Body of pancreas (tissue), 4 donors: ENCODE measurements at regions not wholly inside any gene's neighbourhood (a gene's known extent, or its start where the extent isn't known, plus 50 kb on each side); places are given as distances from the start of the nearest gene placed in this dataset.

Source experiments
- ATAC-seq: fragments of 150-250 bp; one replicate; pipeline ENCODE4 v1.9.1; 2016
- DNase-seq, 4 donors: peaks; one replicate each; pipeline ENCODE4 v3.0.0-alpha.2; 2019
- H3K27ac ChIP-seq, 4 donors: fragments of 200-600 bp; sonication (generic); 1 replicate in 3 of 4; 2 replicates in 1 of 4; pipeline versions ENCODE4 v1.5.1 to v1.6.1; 2016 to 2019; ENCODE audit warnings: mild to moderate bottlenecking in 1 of 4, mixed read lengths in 1 of 4, moderate library complexity in 1 of 4
- H3K27me3 ChIP-seq, 2 donors: fragments of 200-600 bp; sonication (generic); one replicate each; pipeline ENCODE4 v1.6.0; 2016; ENCODE audit warnings: mild to moderate bottlenecking in 1 of 2
- H3K36me3 ChIP-seq, 2 donors: fragments of 200-600 bp; sonication (generic); replicated peaks in 1 of 2; 2 replicates each; pipeline ENCODE4 v1.5.1; 2016; ENCODE audit warnings: low read depth in 2 of 2; ENCODE audit not compliant: insufficient read depth in 1 of 2
- H3K4me1 ChIP-seq: fragments of 200-600 bp; sonication (generic); one replicate; pipeline ENCODE4 v1.6.0; 2016
- H3K4me3 ChIP-seq, 2 donors: fragments of 200-600 bp; sonication (generic); 1 replicate in 1 of 2; 2 replicates in 1 of 2; pipeline ENCODE4 v1.5.1; 2016 to 2019
- H3K9me3 ChIP-seq, 3 donors: fragments of 200-600 bp; sonication (generic); 1 replicate in 2 of 3; 2 replicates in 1 of 3; pipeline ENCODE4 v1.5.1; 2016
- CTCF ChIP-seq, 7 experiments: fragments of 450-650 bp in 4 of 7; fragments of 200-600 bp in 3 of 7; sonication (generic) in 3 of 7; IDR thresholded peaks; one replicate each; pipeline ENCODE4 v1.5.1; 2016 to 2019; ENCODE audit warnings: antibody characterized with exemption in 7 of 7
- POLR2A ChIP-seq, 3 donors: fragments of 450-650 bp; IDR thresholded peaks; one replicate each; pipeline ENCODE4 v1.6.1; 2016; ENCODE audit warnings: antibody characterized with exemption in 3 of 3, mild to moderate bottlenecking in 2 of 3
- WGBS, 2 donors: methylation state at CpG; one replicate each; pipeline ENCODE4 v1.1.5; 2017; 5-methylcytosine and 5-hydroxymethylcytosine counted together
- intact Hi-C: fragments of 100-400 bp; cut with DNase I; formaldehyde crosslinking; loops from one replicate; pipeline ENCODE4 v1.15.1; 2023

- TF ChIP-seq CTCF (IDR thresholded peaks at IDR 0.05) = no peak
- TF ChIP-seq POLR2A (IDR thresholded peaks at IDR 0.05) = no peak
- WGBS, 2 donors = 83 to 91% methylated on average over 11 of the region's 11 CpGs
- Histone ChIP-seq H3K27ac (no peak overlapping the region), H3K36me3 (no peaks in the 10 kb centered on the region), H3K4me3 (no peak overlapping the region), H3K9me3 (no peaks in the 10 kb centered on the region), H3K4me1 (no peaks in the 10 kb centered on the region), H3K27me3 (no peaks in the 10 kb centered on the region)
- DNase-seq (no peak), ATAC-seq (no peak)
- intact Hi-C loops = no loop called here
Observed at GRCh38 chr1:30417001-30417700, 306.2 kb downstream of the MATN1 start.

GRCh38 chr1:30416221-30416820 is 307.1 kb downstream of the MATN1 start:
- ATAC-seq = no peak
- Histone ChIP-seq H3K36me3 (no peaks in the 10 kb centered on the region), H3K27ac (no peak overlapping the region), H3K27me3 (no peaks in the 10 kb centered on the region), H3K4me1 (no peaks in the 10 kb centered on the region), H3K4me3 (no peak overlapping the region), H3K9me3 (no peaks in the 10 kb centered on the region)
- intact Hi-C loops = no loop called here
- WGBS, 2 donors = 65 to 71% methylated on average over 6 of the region's 6 CpGs
- no peak for DNase-seq
- TF ChIP-seq POLR2A (IDR thresholded peaks at IDR 0.05) (no peak), CTCF (IDR thresholded peaks at IDR 0.05) (no peak)

GRCh38 chr1:30415171-30415940 is 308.0 kb downstream of the MATN1 start:
- DNase-seq (no peak), ATAC-seq (no peak)
- Histone ChIP-seq H3K36me3 (no peaks in the 10 kb centered on the region), H3K27me3 (no peaks in the 10 kb centered on the region), H3K4me3 (no peak overlapping the region), H3K9me3 (no peaks in the 10 kb centered on the region), H3K27ac (no peak overlapping the region), H3K4me1 (no peaks in the 10 kb centered on the region)
- WGBS, 2 donors = 86 to 100% methylated on average over 2 to 5 of the region's 7 CpGs
- intact Hi-C loops = no loop called here
- TF ChIP-seq POLR2A (IDR thresholded peaks at IDR 0.05) (no peak), CTCF (IDR thresholded peaks at IDR 0.05) (no peak)

GRCh38 chr1:30414851-30415165 is 308.6 kb downstream of the MATN1 start:
- H3K4me3 ChIP-seq = no peak overlapping the region
- peaks cover 0 to 4% of the 10 kb centered on the region in 2 donors for H3K27me3 ChIP-seq
- 37 to 52% methylated on average over 3 of the region's 3 CpGs for WGBS, 2 donors
- TF ChIP-seq POLR2A (IDR thresholded peaks at IDR 0.05) (no peak), CTCF (IDR thresholded peaks at IDR 0.05) (no peak)
- no peaks in the 10 kb centered on the region for H3K9me3 ChIP-seq
- DNase-seq (no peak), ATAC-seq (no peak)
- no peaks in the 10 kb centered on the region for H3K4me1 ChIP-seq
- H3K27ac ChIP-seq = no peak overlapping the region
- H3K36me3 ChIP-seq = no peaks in the 10 kb centered on the region
- intact Hi-C loops = no loop called here
